ACC112 (cell line): ENCODE measurements at regions not wholly inside any gene's neighbourhood (a gene's known extent, or its start where the extent isn't known, plus 50 kb on each side); places are given as distances from the start of the nearest gene placed in this dataset.
A peak's percentile ranks its signal among the peaks of the same experiment; 100 is the strongest.
"Not testable (repeated sequence)": the region's sequence is repeated elsewhere in the genome, so short reads cannot be mapped to it uniquely, and the experiment has no call there.

Experiments
- H2AFZ ChIP-seq: fragments of 200-600 bp; sonication (generic); one replicate; pipeline ENCODE4 v1.6.0; 2017; ENCODE audit warnings: antibody characterized with exemption, low read length; ENCODE audit not compliant: unreplicated experiment
- H3K27ac ChIP-seq: fragments of 200-600 bp; sonication (generic); 2 replicates; pipeline ENCODE4 v1.5.1; 2014; ENCODE audit warnings: low read depth, mild to moderate bottlenecking, antibody characterized with exemption, low read length, moderate library complexity
- H3K27me3 ChIP-seq: fragments of 200-600 bp; sonication (generic); 2 replicates; pipeline ENCODE4 v1.6.1; 2014; ENCODE audit warnings: mild to moderate bottlenecking, antibody characterized with exemption, low read length, moderate library complexity, mixed read lengths; ENCODE audit not compliant: insufficient read depth
- H3K36me3 ChIP-seq: fragments of 200-600 bp; sonication (generic); 2 replicates; pipeline ENCODE4 v1.6.1; 2016; ENCODE audit warnings: mild to moderate bottlenecking, antibody characterized with exemption, low read length, moderate library complexity, mixed read lengths; ENCODE audit not compliant: insufficient read depth
- H3K4me1 ChIP-seq: fragments of 200-600 bp; sonication (generic); one replicate; pipeline ENCODE4 v1.6.1; 2016; ENCODE audit warnings: low read length, mixed read lengths; ENCODE audit not compliant: insufficient read depth, unreplicated experiment, control insufficient read depth
- H3K4me3 ChIP-seq: fragments of 200-600 bp; sonication (generic); 2 replicates; pipeline ENCODE4 v1.5.1; 2014; ENCODE audit warnings: mild to moderate bottlenecking, low read depth, low read length
- H3K79me2 ChIP-seq: fragments of 200-600 bp; sonication (generic); one replicate; pipeline ENCODE4 v1.6.0; 2016; ENCODE audit warnings: low read length; ENCODE audit not compliant: control insufficient read depth, unreplicated experiment, insufficient read depth

DNA sequence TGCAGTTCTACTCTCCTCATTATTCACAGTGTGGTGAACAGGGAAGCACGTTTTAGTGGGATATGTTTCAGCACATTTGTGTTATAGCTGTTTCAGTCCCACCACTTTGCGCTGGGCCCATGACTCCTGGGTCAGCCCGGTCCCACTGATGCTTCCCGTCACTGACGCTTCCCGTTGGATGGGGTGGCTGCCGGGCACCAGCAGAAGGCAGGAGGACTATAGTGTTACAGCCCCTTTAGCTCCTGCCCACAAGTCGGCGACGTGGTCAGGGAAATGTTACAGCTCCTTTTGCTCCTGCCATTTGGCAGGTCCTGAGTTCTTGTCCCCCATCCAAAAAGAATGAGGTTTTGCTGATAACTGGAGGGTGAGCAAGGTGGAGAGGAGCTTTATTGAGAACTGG is 732.2 kb downstream of the NR4A2 start:
- Histone ChIP-seq H3K79me2 (no peaks in the 10 kb centered on the region), H3K27ac (no peak overlapping the region), H3K4me3 (no peak overlapping the region), H3K27me3 (no peaks in the 10 kb centered on the region), H3K36me3 (no peaks in the 10 kb centered on the region), H3K4me1 (no peaks in the 10 kb centered on the region), H2AFZ (no peak overlapping the region)

DNA sequence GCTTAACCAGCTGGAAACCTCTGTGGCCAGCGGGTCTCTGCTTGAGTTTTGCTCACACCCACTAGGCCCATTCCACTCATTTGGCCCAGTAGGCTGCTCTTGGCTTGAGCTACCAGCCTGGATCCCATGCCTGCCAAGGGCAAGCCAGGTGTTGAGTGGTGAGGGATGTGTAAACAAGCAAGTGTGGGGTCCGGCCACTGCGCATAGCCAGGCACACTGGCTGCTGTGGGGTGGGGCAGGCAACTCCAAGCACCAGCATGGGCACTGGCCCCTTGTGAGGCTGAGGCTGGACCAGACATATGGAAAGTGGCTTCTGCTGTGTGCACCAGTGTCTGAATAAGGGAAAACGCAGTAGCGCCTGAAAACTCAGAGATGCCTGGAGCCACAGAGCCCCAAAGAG is 732.7 kb downstream of the NR4A2 start:
- H3K27me3 ChIP-seq, result no peaks in the 10 kb centered on the region
- H3K4me1 ChIP-seq, result no peaks in the 10 kb centered on the region
- no peak overlapping the region for H3K27ac ChIP-seq
- no peak overlapping the region for H3K4me3 ChIP-seq
- H2AFZ ChIP-seq, result no peak overlapping the region
- H3K36me3 ChIP-seq, result no peaks in the 10 kb centered on the region
- H3K79me2 ChIP-seq, result no peaks in the 10 kb centered on the region

DNA sequence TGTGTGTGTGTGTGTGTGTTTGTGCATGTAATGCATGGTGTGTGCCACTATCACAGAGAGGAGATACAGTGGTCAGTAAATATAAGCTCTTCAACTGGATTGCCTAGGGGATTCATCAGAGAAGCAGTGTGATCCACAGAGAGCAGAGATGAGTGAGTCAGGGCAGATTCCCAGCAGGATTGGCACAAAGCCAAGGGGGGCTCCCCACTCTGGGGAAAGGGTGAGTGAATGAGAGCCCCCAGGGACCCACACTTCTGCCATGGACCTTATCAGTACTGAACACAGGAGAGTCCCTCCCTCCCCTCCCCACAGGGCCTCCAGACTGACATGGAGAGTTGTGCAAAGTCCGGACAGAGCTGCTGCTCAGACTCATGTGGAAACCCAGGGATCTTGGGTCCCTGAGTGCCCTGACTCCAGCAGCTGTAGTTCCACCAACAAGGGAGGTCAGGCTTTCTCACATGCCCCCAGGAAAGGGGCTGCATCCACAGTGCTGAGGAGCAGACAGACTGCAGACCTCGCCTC is 748.8 kb downstream of the NR4A2 start:
- no peaks in the 10 kb centered on the region for H3K4me1 ChIP-seq
- no peaks in the 10 kb centered on the region for H3K36me3 ChIP-seq
- no peak overlapping the region for H3K27ac ChIP-seq
- no peak overlapping the region for H3K4me3 ChIP-seq
- no peak overlapping the region for H2AFZ ChIP-seq
- no peaks in the 10 kb centered on the region for H3K79me2 ChIP-seq
- no peaks in the 10 kb centered on the region for H3K27me3 ChIP-seq

DNA sequence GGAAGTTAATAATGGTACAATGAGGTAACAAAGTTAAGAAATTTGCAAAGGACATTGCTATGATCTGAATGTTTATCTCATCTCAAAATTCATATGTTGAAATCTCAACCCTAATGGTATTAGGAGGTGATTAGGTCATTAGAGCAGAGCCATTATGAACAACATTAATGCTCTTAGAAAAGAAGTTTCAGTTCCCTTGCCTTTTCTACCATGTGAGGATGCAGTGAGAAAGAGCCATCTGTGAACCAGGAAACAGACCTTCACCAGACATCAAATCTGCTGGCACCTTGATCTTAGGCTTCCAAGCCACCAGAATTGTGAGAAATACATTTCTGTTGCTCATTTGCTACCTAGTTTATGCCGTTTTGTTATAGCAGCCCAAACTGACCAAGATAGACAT is 757.6 kb downstream of the NR4A2 start:
- H2AFZ ChIP-seq, result no peak overlapping the region

DNA sequence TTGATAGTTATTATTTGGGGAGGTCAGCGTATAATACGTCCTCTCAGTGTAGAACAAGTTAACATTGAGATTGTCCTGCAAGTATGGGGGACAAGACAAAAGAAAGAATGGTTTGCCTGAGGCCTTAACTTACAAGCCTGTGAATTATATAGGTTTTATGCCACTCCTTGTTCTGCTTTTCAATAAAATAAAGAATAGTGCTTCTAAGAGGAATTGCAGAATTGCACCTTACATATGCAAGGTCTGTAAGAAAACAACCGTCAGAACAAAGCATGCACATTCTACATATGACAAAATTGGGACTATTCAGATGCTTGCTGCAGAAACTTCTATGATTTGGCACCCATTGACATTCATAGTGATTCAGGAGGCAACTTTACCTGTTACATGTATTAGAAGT is 785.0 kb downstream of the NR4A2 start:
- Histone ChIP-seq H2AFZ (peak overlapping the region; percentile 91), H3K27me3 (no peaks in the 10 kb centered on the region), H3K4me1 (peaks cover 6% of the 10 kb centered on the region), H3K36me3 (no peaks in the 10 kb centered on the region), H3K27ac (no peak overlapping the region), H3K79me2 (no peaks in the 10 kb centered on the region), H3K4me3 (peak overlapping the region; percentile 72)

More for the DNA sequence above, 757.6 kb downstream of the NR4A2 start:
- Histone ChIP-seq H3K4me3 (no peak overlapping the region), H3K27me3 (no peaks in the 10 kb centered on the region), H3K36me3 (no peaks in the 10 kb centered on the region), H3K79me2 (no peaks in the 10 kb centered on the region), H3K27ac (no peak overlapping the region), H3K4me1 (no peaks in the 10 kb centered on the region)

DNA sequence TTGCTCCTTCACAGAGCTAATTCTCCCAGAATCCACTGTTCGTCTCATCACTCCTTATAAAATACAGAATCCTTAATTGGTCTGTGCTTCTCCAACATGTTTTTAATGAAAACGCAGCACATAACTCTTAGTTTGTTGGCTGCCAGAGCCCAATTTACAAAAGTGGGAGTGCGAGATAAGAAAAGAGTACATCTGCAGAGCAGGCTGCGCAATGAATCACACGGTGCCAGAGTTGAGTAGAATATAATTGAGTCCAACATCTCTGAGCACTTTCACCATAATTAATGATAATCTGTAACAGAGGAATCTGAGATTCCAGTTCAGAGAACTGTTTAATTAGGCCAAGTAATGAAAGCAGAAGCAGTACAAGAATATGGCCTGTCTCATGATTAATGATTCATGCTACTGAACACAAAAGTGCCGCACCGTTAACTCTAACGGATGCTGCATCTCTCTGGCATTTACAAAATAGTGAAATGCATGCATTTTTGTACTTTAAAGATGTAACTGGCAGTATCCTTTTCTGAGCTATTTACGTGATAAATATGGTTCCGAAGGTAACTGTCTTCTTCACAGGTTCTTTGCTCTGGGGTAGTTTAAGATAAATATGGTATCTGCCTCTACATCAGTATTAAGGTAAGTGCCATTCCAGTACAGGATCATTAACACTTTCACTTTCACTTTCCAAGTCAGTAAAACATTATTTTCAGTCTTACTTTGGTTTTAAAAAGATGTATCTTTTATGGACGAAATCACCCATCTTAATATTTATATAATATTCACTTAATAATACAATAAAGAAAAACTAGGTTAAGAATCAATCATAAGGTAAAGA is 785.6 kb downstream of the NR4A2 start:
- Histone ChIP-seq H2AFZ (peak overlapping the region; percentile 91), H3K4me1 (peaks cover 6% of the 10 kb centered on the region), H3K27me3 (no peaks in the 10 kb centered on the region), H3K79me2 (no peaks in the 10 kb centered on the region), H3K27ac (no peak overlapping the region), H3K36me3 (no peaks in the 10 kb centered on the region), H3K4me3 (peak overlapping the region; percentile 72)

DNA sequence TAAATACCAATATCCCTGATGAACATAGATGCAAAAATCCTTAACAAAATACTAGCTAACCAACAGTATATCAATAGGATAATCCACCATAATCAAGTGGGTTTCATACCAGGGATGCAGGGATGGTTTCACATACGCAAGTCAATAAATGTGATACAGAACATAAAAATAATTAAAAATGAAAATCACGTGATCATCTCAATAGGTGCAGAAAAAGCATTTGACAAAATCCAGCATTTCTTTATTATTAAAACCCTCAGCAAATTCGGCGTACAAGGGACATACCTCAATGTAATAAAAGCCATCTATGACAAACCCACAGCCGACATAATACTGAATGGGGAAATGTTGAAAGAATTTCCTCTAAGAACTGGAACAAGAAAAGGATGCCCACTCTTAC is 793.5 kb downstream of the NR4A2 start:
- not testable (repeated sequence) for H3K4me1 ChIP-seq, H3K79me2 ChIP-seq, H3K36me3 ChIP-seq, H3K27ac ChIP-seq, H3K27me3 ChIP-seq, H2AFZ ChIP-seq, H3K4me3 ChIP-seq

GRCh38 chr2:155528034-155528433 is 804.5 kb downstream of the NR4A2 start:
- Histone ChIP-seq H3K27me3 (no peaks in the 10 kb centered on the region), H3K4me3 (no peak overlapping the region), H3K27ac (no peak overlapping the region), H3K36me3 (no peaks in the 10 kb centered on the region), H3K4me1 (no peaks in the 10 kb centered on the region), H2AFZ (no peak overlapping the region), H3K79me2 (no peaks in the 10 kb centered on the region)

DNA sequence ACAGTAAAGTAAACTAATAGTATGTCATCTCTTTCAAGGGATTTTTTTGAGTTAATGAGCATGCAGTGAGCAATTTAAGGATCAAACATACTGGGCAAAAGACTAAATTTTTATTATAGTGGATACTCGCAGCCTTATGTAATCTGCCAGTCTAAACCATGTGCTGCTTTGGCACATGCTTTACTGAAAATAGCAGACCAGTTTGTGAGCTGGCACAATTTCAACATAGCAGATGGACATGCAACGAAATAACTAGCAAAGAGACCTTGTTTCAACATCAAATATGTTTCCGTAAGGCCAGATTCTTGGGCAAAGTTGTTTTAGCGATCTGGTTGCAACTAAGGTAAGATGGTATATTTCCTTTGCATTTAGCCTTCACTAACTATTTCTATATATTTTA is 807.3 kb downstream of the NR4A2 start:
- 0 out of 2 replicates have a peak, but pooled peaks cover 12% of the 10 kb centered on the region for H3K27me3 ChIP-seq
- H3K36me3 ChIP-seq, result no peaks in the 10 kb centered on the region
- H3K27ac ChIP-seq, result no peak overlapping the region
- H3K79me2 ChIP-seq, result no peaks in the 10 kb centered on the region
- no peak overlapping the region for H3K4me3 ChIP-seq
- no peaks in the 10 kb centered on the region for H3K4me1 ChIP-seq
- H2AFZ ChIP-seq, result no peak overlapping the region

- H3K27ac ChIP-seq, result no peak overlapping the region
- no peak overlapping the region for H3K4me3 ChIP-seq
- H3K4me1 ChIP-seq, result no peaks in the 10 kb centered on the region
- no peaks in the 10 kb centered on the region for H3K36me3 ChIP-seq
- 0 out of 2 replicates have a peak, but pooled peaks cover 12% of the 10 kb centered on the region for H3K27me3 ChIP-seq
- no peak overlapping the region for H2AFZ ChIP-seq
- H3K79me2 ChIP-seq, result no peaks in the 10 kb centered on the region
Observed at GRCh38 chr2:155519529-155520130, 812.9 kb downstream of the NR4A2 start.

- Histone ChIP-seq H3K27me3 (0 out of 2 replicates have a peak, but pooled peaks cover 12% of the 10 kb centered on the region), H3K36me3 (no peaks in the 10 kb centered on the region), H2AFZ (no peak overlapping the region), H3K27ac (no peak overlapping the region), H3K4me3 (no peak overlapping the region), H3K79me2 (no peaks in the 10 kb centered on the region), H3K4me1 (no peaks in the 10 kb centered on the region)
Observed at GRCh38 chr2:155518094-155518493, 814.4 kb downstream of the NR4A2 start.
